GM18505 (cell line): ENCODE measurements at regions not wholly inside any gene's neighbourhood (a gene's known extent, or its start where the extent isn't known, plus 50 kb on each side); places are given as distances from the start of the nearest gene placed in this dataset.

ENCODE experiments used
- ATAC-seq: cut with Tn5 transposase; IDR thresholded peaks from one replicate; pipeline ENCODE4 v1.9.1; 2021; ENCODE audit not compliant: unreplicated experiment
- POLR2A ChIP-seq: IDR thresholded peaks from 4 replicates; pipeline ENCODE4 v1.6.1; 2011; ENCODE audit warnings: borderline replicate concordance; ENCODE audit not compliant: insufficient read depth, insufficient read length; ENCODE audit errors: extremely low read depth

GRCh38 chr9:26371236-26371635, 521.4 kb downstream of the CAAP1 start:
- no peak for TF ChIP-seq POLR2A
- no peak for ATAC-seq

GRCh38 chr9:26369093-26369492, 523.5 kb downstream of the CAAP1 start:
- ATAC-seq, result no peak
- TF ChIP-seq POLR2A, result no peak

GRCh38 chr9:26368241-26368640, 524.4 kb downstream of the CAAP1 start:
- TF ChIP-seq POLR2A, result no peak
- no peak for ATAC-seq

GRCh38 chr9:26361010-26361409, 531.6 kb downstream of the CAAP1 start:
- TF ChIP-seq POLR2A, result no peak
- ATAC-seq, result no peak

- no peak for ATAC-seq
Measured at GRCh38 chr9:26358836-26359235, 533.8 kb downstream of the CAAP1 start.

GRCh38 chr9:26357803-26358344, 534.7 kb downstream of the CAAP1 start:
- ATAC-seq, result no peak

More at GRCh38 chr9:26358836-26359235, 533.8 kb downstream of the CAAP1 start:
- TF ChIP-seq POLR2A, result no peak

GRCh38 chr9:26356491-26356890, 536.1 kb downstream of the CAAP1 start:
- no peak for ATAC-seq
- no peak for TF ChIP-seq POLR2A

More at GRCh38 chr9:26357803-26358344, 534.7 kb downstream of the CAAP1 start:
- no peak for TF ChIP-seq POLR2A

GRCh38 chr9:26346942-26347477, 545.6 kb downstream of the CAAP1 start:
- no peak for ATAC-seq

GRCh38 chr9:26341545-26341944, 551.1 kb downstream of the CAAP1 start:
- no peak for ATAC-seq
- TF ChIP-seq POLR2A, result no peak

More at GRCh38 chr9:26346942-26347477, 545.6 kb downstream of the CAAP1 start:
- TF ChIP-seq POLR2A, result no peak

- no peak for ATAC-seq
- TF ChIP-seq POLR2A, result no peak
Measured at GRCh38 chr9:26339796-26340195, 552.8 kb downstream of the CAAP1 start.

- no peak for ATAC-seq
- no peak for TF ChIP-seq POLR2A
Measured at GRCh38 chr9:26335116-26335515, 557.5 kb downstream of the CAAP1 start.

- no peak for ATAC-seq
- TF ChIP-seq POLR2A, result no peak
Measured at GRCh38 chr9:26334706-26335105, 557.9 kb downstream of the CAAP1 start.

GRCh38 chr9:26331223-26331622, 561.4 kb downstream of the CAAP1 start:
- no peak for TF ChIP-seq POLR2A
- ATAC-seq, result no peak

- TF ChIP-seq POLR2A, result no peak
- no peak for ATAC-seq
Measured at GRCh38 chr9:26329974-26330373, 562.6 kb downstream of the CAAP1 start.
